Spleen (tissue), 11 donors: ENCODE measurements at regions not wholly inside any gene's neighbourhood (a gene's known extent, or its start where the extent isn't known, plus 50 kb on each side); places are given as distances from the start of the nearest gene placed in this dataset.

Experiments used
- DNase-seq: peaks from one replicate; pipeline ENCODE4 v3.0.0-alpha.2; 2020
- H3K27ac ChIP-seq, 8 donors: fragments of 200-600 bp; sonication (generic) in 7 of 8; 1 replicate in 4 of 8; 2 replicates in 4 of 8; pipeline versions ENCODE4 v1.5.0 to v1.8.0; 2016 to 2021; ENCODE audit warnings: inconsistent platforms in 4 of 8, mild to moderate bottlenecking in 4 of 8, moderate library complexity in 1 of 8
- H3K27me3 ChIP-seq, 7 donors: fragments of 200-600 bp; sonication (generic) in 6 of 7; replicated peaks in 1 of 7; 1 replicate in 4 of 7; 2 replicates in 3 of 7; pipeline versions ENCODE4 v1.5.0 to v1.8.0; 2016 to 2021; ENCODE audit warnings: inconsistent platforms in 3 of 7, mild to moderate bottlenecking in 1 of 7
- H3K36me3 ChIP-seq, 6 donors: fragments of 200-600 bp; sonication (generic) in 5 of 6; 1 replicate in 4 of 6; 2 replicates in 2 of 6; pipeline versions ENCODE4 v1.5.0 to v1.8.0; 2016 to 2021; ENCODE audit warnings: inconsistent platforms in 2 of 6
- H3K4me1 ChIP-seq, 6 donors: fragments of 200-600 bp; sonication (generic) in 5 of 6; 1 replicate in 3 of 6; 2 replicates in 3 of 6; pipeline versions ENCODE4 v1.5.0 to v1.8.0; 2016 to 2021; ENCODE audit warnings: inconsistent platforms in 3 of 6
- H3K4me3 ChIP-seq, 8 donors: fragments of 200-600 bp; sonication (generic) in 7 of 8; 1 replicate in 4 of 8; 2 replicates in 4 of 8; pipeline versions ENCODE4 v1.5.0 to v1.8.0; 2016 to 2021; ENCODE audit warnings: inconsistent platforms in 4 of 8, mild to moderate bottlenecking in 4 of 8, moderate library complexity in 2 of 8
- H3K9me3 ChIP-seq, 8 donors: fragments of 200-600 bp; sonication (generic) in 7 of 8; 1 replicate in 4 of 8; 2 replicates in 4 of 8; pipeline versions ENCODE4 v1.5.0 to v1.8.0; 2016 to 2021; ENCODE audit warnings: inconsistent platforms in 4 of 8
- POLR2A ChIP-seq, 3 donors: fragments of 450-650 bp; IDR thresholded peaks; one replicate each; pipeline ENCODE4 v1.5.1; 2017; ENCODE audit warnings: antibody characterized with exemption in 3 of 3, mild to moderate bottlenecking in 1 of 3
- POLR2AphosphoS5 ChIP-seq, 3 donors: sonication (generic); formaldehyde crosslinking; IDR thresholded peaks; one replicate each; pipeline ENCODE4 v1.5.1; 2017; ENCODE audit warnings: antibody characterized with exemption in 3 of 3
- WGBS, 5 donors: extraction: QIAGEN DNeasy Blood & Tissue Kit in 3 of 5; methylation state at CpG; one replicate each; pipeline versions ENCODE4 v1.1.5 to v1.1.7; 2013 to 2018; 5-methylcytosine and 5-hydroxymethylcytosine counted together
- intact Hi-C: fragments of 100-400 bp; cut with DNase I; formaldehyde crosslinking; loops from one replicate; pipeline ENCODE4 v1.15.0; 2023; ENCODE audit warnings: low total_unique reads
- TF ChIP-seq, protein P1 (sequence below), 11 experiments: fragments of 200-600 bp in 7 of 11; fragments of 450-650 bp in 4 of 11; sonication (generic) in 4 of 11; IDR thresholded peaks in 8 of 11; conservative IDR thresholded peaks in 3 of 11; 1 replicate in 7 of 11; 2 replicates in 4 of 11; pipeline versions ENCODE4 v1.4.0 to v1.8.0; 2016 to 2021; ENCODE audit warnings: antibody characterized with exemption in 11 of 11, inconsistent platforms in 4 of 11, mild to moderate bottlenecking in 1 of 11
- donor health status: healthy with polysubstance abuse.
- donor health status: DM: no; HTN: no; CAD: no; lungs with moderate emphysema.
- donor health status: DM: no; HTN: no; CAD: no.
- donor health status: Bipolar disorder and iron deficiency.
- donor health status: healthy.
- donor health status: DM: no; HTN: no; CAD: no.
- donor health status: DM: yes; HTN: yes; CAD: no.

- no peaks in the 10 kb centered on the region for H3K9me3 ChIP-seq
- H3K27ac ChIP-seq: peak overlapping the region in 4 of 8 donors; percentile 1 to 29 (median 16)
- no peak for DNase-seq
- no peaks in the 10 kb centered on the region for H3K27me3 ChIP-seq
- no peak overlapping the region for H3K4me3 ChIP-seq
- 63 to 71% (median 67%) methylated on average over 3 of the region's 3 CpGs for WGBS, 5 donors
- no peaks in the 10 kb centered on the region for H3K36me3 ChIP-seq
- no peak for TF ChIP-seq POLR2AphosphoS5 (IDR thresholded peaks at IDR 0.05)
- TF ChIP-seq, protein P1, sequence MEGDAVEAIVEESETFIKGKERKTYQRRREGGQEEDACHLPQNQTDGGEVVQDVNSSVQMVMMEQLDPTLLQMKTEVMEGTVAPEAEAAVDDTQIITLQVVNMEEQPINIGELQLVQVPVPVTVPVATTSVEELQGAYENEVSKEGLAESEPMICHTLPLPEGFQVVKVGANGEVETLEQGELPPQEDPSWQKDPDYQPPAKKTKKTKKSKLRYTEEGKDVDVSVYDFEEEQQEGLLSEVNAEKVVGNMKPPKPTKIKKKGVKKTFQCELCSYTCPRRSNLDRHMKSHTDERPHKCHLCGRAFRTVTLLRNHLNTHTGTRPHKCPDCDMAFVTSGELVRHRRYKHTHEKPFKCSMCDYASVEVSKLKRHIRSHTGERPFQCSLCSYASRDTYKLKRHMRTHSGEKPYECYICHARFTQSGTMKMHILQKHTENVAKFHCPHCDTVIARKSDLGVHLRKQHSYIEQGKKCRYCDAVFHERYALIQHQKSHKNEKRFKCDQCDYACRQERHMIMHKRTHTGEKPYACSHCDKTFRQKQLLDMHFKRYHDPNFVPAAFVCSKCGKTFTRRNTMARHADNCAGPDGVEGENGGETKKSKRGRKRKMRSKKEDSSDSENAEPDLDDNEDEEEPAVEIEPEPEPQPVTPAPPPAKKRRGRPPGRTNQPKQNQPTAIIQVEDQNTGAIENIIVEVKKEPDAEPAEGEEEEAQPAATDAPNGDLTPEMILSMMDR (IDR thresholded peaks at IDR 0.05 in 8 of 11, conservative IDR thresholded peaks at IDR 0.05 in 3 of 11): no peak
- no peak for TF ChIP-seq POLR2A (IDR thresholded peaks at IDR 0.05)
- H3K4me1 ChIP-seq: peaks cover 0 to 22% (median 5%) of the 10 kb centered on the region in 6 donors
- intact Hi-C loops: no loop called here
These were observed 206.6 kb downstream of the NCK2 start for GRCh38 chr2:105951384-105951694.

GRCh38 chr2:105950521-105951383 lies 206.0 kb downstream of the NCK2 start:
- peak overlapping the region in 4 of 8 donors; percentile 1 to 29 (median 16) for H3K27ac ChIP-seq
- intact Hi-C loops: no loop called here
- no peaks in the 10 kb centered on the region for H3K36me3 ChIP-seq
- no peak overlapping the region for H3K4me3 ChIP-seq
- TF ChIP-seq POLR2A (IDR thresholded peaks at IDR 0.05) (no peak), POLR2AphosphoS5 (IDR thresholded peaks at IDR 0.05) (no peak)
- TF ChIP-seq, protein P1 (IDR thresholded peaks at IDR 0.05 in 8 of 11, conservative IDR thresholded peaks at IDR 0.05 in 3 of 11): no peak
- H3K4me1 ChIP-seq: peaks cover 0 to 22% (median 5%) of the 10 kb centered on the region in 6 donors
- H3K9me3 ChIP-seq: no peaks in the 10 kb centered on the region
- 80 to 87% (median 86%) methylated on average over 10 of the region's 10 CpGs for WGBS, 5 donors
- no peak for DNase-seq
- H3K27me3 ChIP-seq: no peaks in the 10 kb centered on the region

GRCh38 chr2:105943977-105944376 lies 199.3 kb downstream of the NCK2 start:
- Histone ChIP-seq H3K36me3 (no peaks in the 10 kb centered on the region), H3K4me1 (no peaks in the 10 kb centered on the region)
- intact Hi-C loops: no loop called here

More at GRCh38 chr2:105943977-105944376, 199.3 kb downstream of the NCK2 start:
- H3K9me3 ChIP-seq: peaks cover 0 to 17% (median 10%) of the 10 kb centered on the region in 8 donors
- DNase-seq: no peak
- no peaks in the 10 kb centered on the region for H3K27me3 ChIP-seq
- TF ChIP-seq POLR2AphosphoS5 (IDR thresholded peaks at IDR 0.05): no peak
- TF ChIP-seq POLR2A (IDR thresholded peaks at IDR 0.05): no peak
- TF ChIP-seq, protein P1 (IDR thresholded peaks at IDR 0.05 in 8 of 11, conservative IDR thresholded peaks at IDR 0.05 in 3 of 11): no peak
- 89 to 95% (median 92%) methylated on average over 18 to 20 of the region's 20 CpGs for WGBS, 5 donors
- H3K27ac ChIP-seq: no peak overlapping the region
- no peak overlapping the region for H3K4me3 ChIP-seq
